Mesothelial cell of epicardium (in vitro differentiated cells): ENCODE measurements at regions not wholly inside any gene's neighbourhood (a gene's known extent, or its start where the extent isn't known, plus 50 kb on each side); places are given as distances from the start of the nearest gene placed in this dataset.

Experiments
- DNase-seq, 2 experiments: peaks; one replicate each; pipeline ENCODE4 v3.0.0; 2021; ENCODE audit warnings: low spot score in 2 of 2; ENCODE audit not compliant: unreplicated experiment in 2 of 2
- H3K27ac Mint-ChIP-seq: 2 replicates; pipeline ENCODE4 v1.8.0; 2021; ENCODE audit warnings: mixed read lengths
- H3K27me3 Mint-ChIP-seq: 2 replicates; pipeline ENCODE4 v1.8.0; 2021; ENCODE audit warnings: low read depth, mixed read lengths
- H3K36me3 Mint-ChIP-seq: 2 replicates; pipeline ENCODE4 v1.8.0; 2021; ENCODE audit warnings: mixed read lengths
- H3K4me1 Mint-ChIP-seq: 2 replicates; pipeline ENCODE4 v1.8.0; 2021; ENCODE audit warnings: mixed read lengths
- H3K4me3 Mint-ChIP-seq: 2 replicates; pipeline ENCODE4 v1.8.0; 2021; ENCODE audit warnings: mild to moderate bottlenecking, moderate library complexity, mixed read lengths
- H3K9me3 Mint-ChIP-seq: 2 replicates; pipeline ENCODE4 v1.8.0; 2021; ENCODE audit warnings: mixed read lengths
- CTCF ChIP-seq: fragments of 200-600 bp; sonication (generic); IDR thresholded peaks from one replicate; pipeline ENCODE4 v1.5.0; 2021; ENCODE audit warnings: antibody characterized with exemption; ENCODE audit not compliant: unreplicated experiment

GRCh38 chr1:99554727-99555126, 91.2 kb upstream of the PALMD start:
- DNase-seq: no peak
- H3K4me1 Mint-ChIP-seq: no peaks in the 10 kb centered on the region
- no peaks in the 10 kb centered on the region for H3K27me3 Mint-ChIP-seq
- H3K4me3 Mint-ChIP-seq: no peak overlapping the region
- no peak overlapping the region for H3K27ac Mint-ChIP-seq
- no peaks in the 10 kb centered on the region for H3K36me3 Mint-ChIP-seq
- TF ChIP-seq CTCF: no peak
- H3K9me3 Mint-ChIP-seq: peaks cover 10% of the 10 kb centered on the region

GRCh38 chr1:99557546-99558202, 88.2 kb upstream of the PALMD start:
- no peak overlapping the region for H3K4me3 Mint-ChIP-seq

GRCh38 chr1:99559166-99559565, 86.7 kb upstream of the PALMD start:
- Mint-ChIP-seq H3K4me3 (no peak overlapping the region), H3K27me3 (no peaks in the 10 kb centered on the region), H3K36me3 (no peaks in the 10 kb centered on the region), H3K9me3 (peaks cover 15% of the 10 kb centered on the region), H3K4me1 (no peaks in the 10 kb centered on the region), H3K27ac (no peak overlapping the region)
- TF ChIP-seq CTCF: no peak
- DNase-seq: no peak

More at GRCh38 chr1:99557546-99558202, 88.2 kb upstream of the PALMD start:
- Mint-ChIP-seq H3K9me3 (peaks cover 15% of the 10 kb centered on the region), H3K27me3 (no peaks in the 10 kb centered on the region), H3K4me1 (no peaks in the 10 kb centered on the region), H3K36me3 (no peaks in the 10 kb centered on the region), H3K27ac (no peak overlapping the region)
- TF ChIP-seq CTCF: no peak
- DNase-seq: no peak

- no peaks in the 10 kb centered on the region for H3K4me1 Mint-ChIP-seq
Measured at GRCh38 chr1:99560207-99561040, 85.5 kb upstream of the PALMD start.

GRCh38 chr1:99561952-99562351, 84.0 kb upstream of the PALMD start:
- DNase-seq: no peak
- Mint-ChIP-seq H3K27me3 (peaks cover 2% of the 10 kb centered on the region), H3K4me3 (no peak overlapping the region), H3K36me3 (no peaks in the 10 kb centered on the region), H3K27ac (no peak overlapping the region), H3K9me3 (peaks cover 8% of the 10 kb centered on the region), H3K4me1 (no peaks in the 10 kb centered on the region)
- TF ChIP-seq CTCF: no peak

More at GRCh38 chr1:99560207-99561040, 85.5 kb upstream of the PALMD start:
- Mint-ChIP-seq H3K27ac (no peak overlapping the region), H3K27me3 (no peaks in the 10 kb centered on the region), H3K4me3 (no peak overlapping the region), H3K9me3 (peaks cover 8% of the 10 kb centered on the region), H3K36me3 (no peaks in the 10 kb centered on the region)
- no peak for TF ChIP-seq CTCF
- DNase-seq: no peak
